Common myeloid progenitor, CD34-positive (primary cell): ENCODE measurements at regions not wholly inside any gene's neighbourhood (a gene's known extent, or its start where the extent isn't known, plus 50 kb on each side); places are given as distances from the start of the nearest gene placed in this dataset.

Experiments
- CTCF ChIA-PET: fragments of 350-600 bp; sonication (Branson Sonifier 250); formaldehyde crosslinking; loops from one replicate; lab custom pipeline; 2021; ENCODE audit warnings: antibody characterized with exemption; lab: Charles Lee
- POLR2A ChIA-PET: fragments of 350-600 bp; sonication (Branson Sonifier 250); formaldehyde crosslinking; loops from one replicate; lab custom pipeline; 2021; ENCODE audit warnings: antibody characterized with exemption; lab: Charles Lee
- DNase-seq, 3 donors: peaks; one replicate each; pipeline versions ENCODE4 v3.0.0 to v3.0.0-alpha.2; 2013
- H3K27ac ChIP-seq, 2 experiments: 1 replicate in 1 of 2; 2 replicates in 1 of 2; pipeline ENCODE4 v1.7.0; 2013; ENCODE audit warnings: inconsistent platforms in 2 of 2, low read length in 2 of 2, mild to moderate bottlenecking in 2 of 2, low read depth in 1 of 2, moderate library complexity in 1 of 2; ENCODE audit not compliant: severe bottlenecking in 2 of 2, insufficient read depth in 1 of 2, poor library complexity in 1 of 2
- H3K27me3 ChIP-seq, 5 experiments: replicated peaks in 2 of 5; 1 replicate in 3 of 5; 2 replicates in 2 of 5; pipeline versions ENCODE4 v1.6.1 to v1.7.0; 2013; ENCODE audit warnings: low read length in 4 of 5, mild to moderate bottlenecking in 2 of 5, moderate library complexity in 2 of 5, inconsistent platforms in 1 of 5; ENCODE audit not compliant: insufficient read depth in 5 of 5, control insufficient read depth in 4 of 5
- H3K36me3 ChIP-seq, 4 experiments: 1 replicate in 2 of 4; 2 replicates in 2 of 4; pipeline versions ENCODE4 v1.6.1 to v1.7.0; 2013; ENCODE audit warnings: low read length in 3 of 4, control low read depth in 1 of 4, mild to moderate bottlenecking in 1 of 4; ENCODE audit not compliant: control insufficient read depth in 4 of 4, insufficient read depth in 4 of 4
- H3K4me1 ChIP-seq, 4 experiments: 1 replicate in 3 of 4; 2 replicates in 1 of 4; pipeline versions ENCODE4 v1.6.1 to v1.7.1; 2013; ENCODE audit warnings: low read length in 3 of 4, mild to moderate bottlenecking in 3 of 4, control low read depth in 1 of 4, inconsistent platforms in 1 of 4, moderate library complexity in 1 of 4; ENCODE audit not compliant: control insufficient read depth in 4 of 4, insufficient read depth in 4 of 4; ENCODE audit errors: control extremely low read depth in 1 of 4
- H3K4me3 ChIP-seq, 7 experiments: 1 replicate in 4 of 7; 2 replicates in 3 of 7; pipeline versions ENCODE4 v1.5.1 to v1.7.0; 2013; ENCODE audit warnings: mild to moderate bottlenecking in 7 of 7, low read length in 6 of 7, moderate library complexity in 6 of 7, inconsistent platforms in 2 of 7, low read depth in 2 of 7, control low read depth in 1 of 7; ENCODE audit not compliant: insufficient read depth in 4 of 7, control insufficient read depth in 1 of 7; ENCODE audit errors: extremely low read depth in 1 of 7
- H3K9me3 ChIP-seq, 5 experiments: 1 replicate in 4 of 5; 2 replicates in 1 of 5; pipeline versions ENCODE4 v1.6.1 to v1.7.1; 2013; ENCODE audit warnings: low read length in 4 of 5, mild to moderate bottlenecking in 2 of 5, inconsistent platforms in 1 of 5, low read depth in 1 of 5, moderate library complexity in 1 of 5; ENCODE audit not compliant: control insufficient read depth in 4 of 5, insufficient read depth in 2 of 5; ENCODE audit errors: control extremely low read depth in 1 of 5
- WGBS: methylation state at CpG from one replicate; pipeline ENCODE4 v1.1.5; 2013; ENCODE audit not compliant: insufficient coverage; 5-methylcytosine and 5-hydroxymethylcytosine counted together

DNA sequence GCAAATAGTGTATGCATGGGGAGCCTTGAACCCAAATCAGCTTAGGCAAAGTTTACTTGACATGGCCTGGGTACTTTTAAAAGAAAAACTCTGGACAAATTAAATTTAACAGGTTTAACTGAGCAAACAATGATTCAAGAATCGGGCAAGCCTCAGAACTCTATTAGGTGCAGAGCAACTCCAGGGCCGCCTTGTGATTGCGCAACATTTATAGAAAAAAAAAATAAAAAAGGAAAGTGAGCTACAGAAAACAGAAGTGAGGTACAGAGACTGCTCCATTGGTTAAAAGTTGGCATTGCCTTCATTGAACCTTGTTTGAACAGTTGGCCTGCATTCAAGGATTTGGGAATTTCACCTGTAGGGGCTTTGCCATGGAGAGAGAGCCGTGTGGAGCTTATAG is 421.0 kb upstream of the TSHZ3 start:
- Histone ChIP-seq H3K27me3 (no peaks in the 10 kb centered on the region), H3K27ac (no peak overlapping the region), H3K4me1 (peaks cover 0 to 3% (median 0%) of the 10 kb centered on the region in 4 experiments), H3K9me3 (peaks cover 0 to 2% (median 0%) of the 10 kb centered on the region in 5 experiments), H3K36me3 (no peaks in the 10 kb centered on the region), H3K4me3 (no peak overlapping the region)
- 52% methylated on average over 3 of the region's 4 CpGs for WGBS
- ChIA-PET POLR2A (no interaction called here), CTCF (no interaction called here)
- DNase-seq, result peak; percentile 14 to 48 (median 39)

DNA sequence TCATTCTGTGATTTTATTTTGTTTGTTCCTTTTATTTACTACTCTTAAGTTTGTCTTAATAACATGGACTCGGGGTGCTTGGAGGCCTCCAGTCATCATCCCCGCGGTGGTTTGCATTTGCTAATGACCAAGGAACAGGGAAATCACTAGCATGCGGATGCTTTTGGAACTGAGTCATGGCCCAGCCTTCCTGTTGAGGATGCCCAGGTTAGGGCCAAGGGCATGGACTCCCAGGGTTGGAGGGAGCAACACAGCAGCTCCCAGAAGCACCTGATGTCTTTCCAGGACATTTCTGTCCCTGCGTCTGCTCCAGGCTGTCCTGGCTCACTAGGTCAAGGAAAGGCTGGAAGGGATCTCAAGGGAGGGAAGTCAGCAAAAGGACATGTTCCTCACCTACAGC is 423.7 kb upstream of the TSHZ3 start:
- no peak overlapping the region for H3K4me3 ChIP-seq
- no peak overlapping the region for H3K27ac ChIP-seq
- ChIA-PET CTCF (no interaction called here), POLR2A (no interaction called here)
- peaks cover 0 to 3% (median 0%) of the 10 kb centered on the region in 4 experiments for H3K4me1 ChIP-seq
- DNase-seq, result no peak
- H3K36me3 ChIP-seq, result no peaks in the 10 kb centered on the region
- 98% methylated on average over 4 of the region's 5 CpGs for WGBS
- no peaks in the 10 kb centered on the region for H3K27me3 ChIP-seq
- H3K9me3 ChIP-seq, result no peaks in the 10 kb centered on the region

DNA sequence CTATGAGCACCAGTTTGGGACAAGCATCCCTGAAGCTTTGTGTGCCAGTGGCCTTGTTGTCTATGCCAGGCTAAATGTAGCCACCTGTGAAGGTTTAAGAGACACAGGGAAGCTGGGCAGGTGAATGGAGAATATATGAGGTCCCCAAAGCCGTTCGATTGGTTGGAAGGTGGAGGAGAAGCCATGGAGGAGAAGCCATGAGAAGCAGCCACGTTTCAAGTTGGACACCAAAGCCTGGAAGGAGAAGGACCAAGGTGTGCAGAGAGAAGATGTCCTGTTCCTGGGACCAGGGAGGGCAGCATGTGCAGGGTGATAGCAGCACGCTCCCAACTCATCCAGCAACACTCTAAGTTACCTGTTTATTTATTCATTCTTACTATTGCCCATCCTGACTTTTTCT is 432.3 kb upstream of the TSHZ3 start:
- CTCF ChIA-PET, result no interaction called here
- WGBS, result 96% methylated on average over 4 of the region's 4 CpGs
- Histone ChIP-seq H3K4me3 (no peak overlapping the region), H3K27ac (no peak overlapping the region), H3K4me1 (no peaks in the 10 kb centered on the region), H3K36me3 (no peaks in the 10 kb centered on the region), H3K9me3 (no peaks in the 10 kb centered on the region), H3K27me3 (no peaks in the 10 kb centered on the region)
- no peak for DNase-seq
- POLR2A ChIA-PET, result no interaction called here

GRCh38 chr19:31783592-31783991 is 434.4 kb upstream of the TSHZ3 start:
- Histone ChIP-seq H3K27ac (no peak overlapping the region), H3K27me3 (no peaks in the 10 kb centered on the region), H3K9me3 (no peaks in the 10 kb centered on the region), H3K36me3 (no peaks in the 10 kb centered on the region), H3K4me1 (no peaks in the 10 kb centered on the region), H3K4me3 (no peak overlapping the region)
- 91% methylated on average over 8 of the region's 9 CpGs for WGBS
- no peak for DNase-seq
- POLR2A ChIA-PET, result no interaction called here
- CTCF ChIA-PET, result no interaction called here

- Histone ChIP-seq H3K27me3 (no peaks in the 10 kb centered on the region), H3K4me1 (no peaks in the 10 kb centered on the region), H3K4me3 (no peak overlapping the region), H3K9me3 (no peaks in the 10 kb centered on the region), H3K27ac (no peak overlapping the region), H3K36me3 (no peaks in the 10 kb centered on the region)
- ChIA-PET CTCF (no interaction called here), POLR2A (interaction anchor here (0.6 kb wide), 1 partner anchor 32 kb away, joined by 5 read pairs; no protein-coding TSS in a partner anchor)
- no peak for DNase-seq
- WGBS, result 100% methylated on average over 1 of the region's 3 CpGs
Observed at GRCh38 chr19:31784671-31785101, 435.4 kb upstream of the TSHZ3 start.

GRCh38 chr19:31801611-31802010 is 452.4 kb upstream of the TSHZ3 start:
- ChIA-PET POLR2A (no interaction called here), CTCF (no interaction called here)
- WGBS, result 92% methylated on average over 2 of the region's 4 CpGs

DNA sequence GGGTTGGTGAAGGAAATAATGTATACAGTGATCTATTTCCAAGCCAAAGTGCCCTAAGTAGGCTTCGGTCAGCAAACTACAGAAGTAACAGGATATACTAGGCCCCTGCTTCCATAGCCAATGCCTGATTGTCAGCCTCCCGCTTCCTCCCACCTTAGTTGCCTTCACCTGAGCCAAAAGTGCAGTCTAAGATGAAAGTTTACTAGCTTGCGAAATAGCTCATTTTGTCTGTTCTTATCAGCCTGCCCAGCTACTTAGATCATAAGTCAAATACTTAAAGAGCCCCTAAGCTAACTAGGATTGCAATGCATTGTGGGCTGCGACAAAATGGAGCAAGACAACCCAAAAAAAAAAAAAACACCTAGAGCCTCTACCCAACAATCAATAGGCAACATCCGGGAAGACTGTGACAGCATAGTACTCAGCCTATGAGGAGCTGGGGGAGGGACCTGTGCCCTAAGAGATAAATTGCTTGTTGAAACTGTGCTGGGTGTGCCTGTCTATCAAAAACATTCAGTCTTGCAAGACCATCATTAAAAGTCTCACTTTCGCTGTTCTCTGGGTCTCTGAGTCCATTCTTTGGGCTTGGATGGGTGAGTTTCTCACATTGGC is 454.7 kb upstream of the TSHZ3 start:
- Histone ChIP-seq H3K27me3 (no peaks in the 10 kb centered on the region), H3K4me1 (peaks cover 0 to 8% (median 0%) of the 10 kb centered on the region in 4 experiments), H3K4me3 (no peak overlapping the region), H3K36me3 (no peaks in the 10 kb centered on the region), H3K27ac (no peak overlapping the region), H3K9me3 (no peaks in the 10 kb centered on the region)
- ChIA-PET POLR2A (no interaction called here), CTCF (interaction anchor here (1.0 kb wide), 1 partner anchor 239 kb away, joined by 4 read pairs; no protein-coding TSS in a partner anchor)
- DNase-seq, result no peak
- WGBS, result 93% methylated on average over 3 of the region's 6 CpGs

More at GRCh38 chr19:31801611-31802010, 452.4 kb upstream of the TSHZ3 start:
- Histone ChIP-seq H3K27ac (no peak overlapping the region), H3K27me3 (no peaks in the 10 kb centered on the region), H3K9me3 (no peaks in the 10 kb centered on the region), H3K4me3 (no peak overlapping the region), H3K4me1 (peaks cover 0 to 8% (median 0%) of the 10 kb centered on the region in 4 experiments), H3K36me3 (no peaks in the 10 kb centered on the region)
- DNase-seq, result no peak
